ENCODE measurements at regions not wholly inside any gene's neighbourhood (a gene's known extent, or its start where the extent isn't known, plus 50 kb on each side); places are given as distances from the start of the nearest gene placed in this dataset.

GRCh38 chr6:170026751-170027646 lies 263.9 kb downstream of the DLL1 start:
- TF ChIP-seq TAF1 (IDR thresholded peaks at IDR 0.05; ENCODE audit: borderline replicate concordance, insufficient read depth, low read length) (no peak), SIN3A (IDR thresholded peaks at IDR 0.05; ENCODE audit: borderline replicate concordance, insufficient read depth, low read length) (no peak)
